PC-3 (cell line): ENCODE measurements at regions not wholly inside any gene's neighbourhood (a gene's known extent, or its start where the extent isn't known, plus 50 kb on each side); places are given as distances from the start of the nearest gene placed in this dataset.

Source experiments
- CTCF ChIP-seq: fragments of 300-600 bp; sonication (generic); conservative IDR thresholded peaks from 2 replicates; pipeline ENCODE4 v1.5.1; 2017; ENCODE audit warnings: antibody characterized with exemption, low read depth, mild to moderate bottlenecking, low read length
- EZH2 ChIP-seq: fragments of 300-600 bp; sonication (generic); IDR thresholded peaks from one replicate; pipeline ENCODE4 v1.6.1; 2017; ENCODE audit warnings: antibody characterized with exemption, mild to moderate bottlenecking, low read length; ENCODE audit not compliant: unreplicated experiment
- EZH2phosphoT487 ChIP-seq: fragments of 300-600 bp; sonication (generic); IDR thresholded peaks from 2 replicates; pipeline ENCODE4 v1.6.1; 2018; ENCODE audit warnings: mild to moderate bottlenecking, antibody characterized with exemption, low read length, borderline replicate concordance

DNA sequence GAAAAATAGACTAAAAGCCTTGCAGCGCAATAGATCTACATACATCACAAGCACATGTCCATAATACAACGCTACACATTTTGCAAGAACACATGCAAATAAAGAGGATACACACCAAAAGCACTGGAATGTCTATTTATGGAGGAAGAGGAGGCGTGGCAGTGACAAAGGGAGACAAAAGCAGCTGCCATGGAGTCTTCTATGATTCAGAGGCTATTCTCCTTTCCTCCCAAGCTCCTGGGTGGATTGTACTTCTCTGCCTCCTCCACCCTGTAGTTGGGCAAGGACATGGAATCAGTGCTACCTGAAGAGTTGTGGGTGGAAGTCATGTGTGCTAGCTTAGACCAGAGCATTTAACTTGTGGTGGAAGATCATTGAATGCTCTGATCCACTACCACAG is 57.9 kb upstream of the ABHD2 start:
- TF ChIP-seq CTCF (no peak), EZH2 (no peak), EZH2phosphoT487 (no peak)
